Activated naive CD4-positive, alpha-beta T cell (primary cell): ENCODE measurements at regions not wholly inside any gene's neighbourhood (a gene's known extent, or its start where the extent isn't known, plus 50 kb on each side); places are given as distances from the start of the nearest gene placed in this dataset.

Source experiments
- DNase-seq, 4 experiments: peaks; one replicate each; lab custom pipeline; 2025; lab: John Stamatoyannopoulos, UW

GRCh38 chr2:57885742-57886141, 160.9 kb upstream of the VRK2 start:
- DNase-seq, result no peak

GRCh38 chr2:57886161-57886786, 160.3 kb upstream of the VRK2 start:
- no peak for DNase-seq

- DNase-seq, result no peak
These were observed 158.1 kb upstream of the VRK2 start for GRCh38 chr2:57888463-57888862.

- no peak for DNase-seq
These were observed 156.1 kb upstream of the VRK2 start for GRCh38 chr2:57890464-57890863.

- no peak for DNase-seq
These were observed 155.4 kb upstream of the VRK2 start for GRCh38 chr2:57891086-57891712.

- DNase-seq, result no peak
These were observed 153.7 kb upstream of the VRK2 start for GRCh38 chr2:57892920-57893319.

GRCh38 chr2:57893347-57893746, 153.3 kb upstream of the VRK2 start:
- no peak for DNase-seq

- no peak for DNase-seq
These were observed 152.8 kb upstream of the VRK2 start for GRCh38 chr2:57893786-57894185.

- no peak for DNase-seq
These were observed 152.2 kb upstream of the VRK2 start for GRCh38 chr2:57894381-57894780.

- DNase-seq, result no peak
These were observed 148.7 kb upstream of the VRK2 start for GRCh38 chr2:57897920-57898319.

- no peak for DNase-seq
These were observed 146.7 kb upstream of the VRK2 start for GRCh38 chr2:57899898-57900297.

- DNase-seq, result no peak
These were observed 144.0 kb upstream of the VRK2 start for GRCh38 chr2:57902578-57902977.

GRCh38 chr2:57906152-57906732, 140.4 kb upstream of the VRK2 start:
- DNase-seq, result no peak

GRCh38 chr2:57907411-57907810, 139.2 kb upstream of the VRK2 start:
- DNase-seq, result no peak

- no peak for DNase-seq
These were observed 137.9 kb upstream of the VRK2 start for GRCh38 chr2:57908736-57909161.

- DNase-seq, result no peak
These were observed 128.5 kb upstream of the VRK2 start for GRCh38 chr2:57918126-57918525.

GRCh38 chr2:57920342-57920939, 126.2 kb upstream of the VRK2 start:
- no peak for DNase-seq

- no peak for DNase-seq
These were observed 111.9 kb upstream of the VRK2 start for GRCh38 chr2:57934659-57935058.

GRCh38 chr2:57936216-57936615, 110.4 kb upstream of the VRK2 start:
- DNase-seq, result no peak

GRCh38 chr2:57937456-57937855, 109.2 kb upstream of the VRK2 start:
- no peak for DNase-seq

GRCh38 chr2:57941816-57942215, 104.8 kb upstream of the VRK2 start:
- DNase-seq, result no peak

GRCh38 chr2:57943315-57943714, 103.3 kb upstream of the VRK2 start:
- no peak for DNase-seq

- no peak for DNase-seq
These were observed 99.2 kb upstream of the VRK2 start for GRCh38 chr2:57947398-57947797.
